ENCODE measurements at regions not wholly inside any gene's neighbourhood (a gene's known extent, or its start where the extent isn't known, plus 50 kb on each side); places are given as distances from the start of the nearest gene placed in this dataset.

GRCh38 chr4:171759274-171759673 is 53.9 kb upstream of the GALNTL6 start:
- DNase-seq (ENCODE audit: low spot score) = no peak
- intact Hi-C loops (cut with DNase I) = no loop called here

GRCh38 chr4:171751538-171751937 is 61.7 kb upstream of the GALNTL6 start:
- intact Hi-C loops (cut with DNase I) = no loop called here
- no peak for DNase-seq (ENCODE audit: low spot score)

- intact Hi-C loops (cut with DNase I) = no loop called here
- no peak for DNase-seq (ENCODE audit: low spot score)
Measured at GRCh38 chr4:171746418-171746817, 66.8 kb upstream of the GALNTL6 start.

- intact Hi-C loops (cut with DNase I) = no loop called here
- DNase-seq (ENCODE audit: low spot score) = no peak
Measured at GRCh38 chr4:171742436-171742835, 70.8 kb upstream of the GALNTL6 start.

- DNase-seq (ENCODE audit: low spot score) = no peak
- intact Hi-C loops (cut with DNase I) = no loop called here
Measured at GRCh38 chr4:171727185-171727584, 86.0 kb upstream of the GALNTL6 start.

GRCh38 chr4:171721937-171722336 is 91.3 kb upstream of the GALNTL6 start:
- DNase-seq (ENCODE audit: low spot score) = no peak
- intact Hi-C loops (cut with DNase I) = no loop called here

- intact Hi-C loops (cut with DNase I) = no loop called here
- no peak for DNase-seq (ENCODE audit: low spot score)
Measured at GRCh38 chr4:171719691-171720090, 93.5 kb upstream of the GALNTL6 start.

GRCh38 chr4:171718665-171719064 is 94.5 kb upstream of the GALNTL6 start:
- no peak for DNase-seq (ENCODE audit: low spot score)
- intact Hi-C loops (cut with DNase I) = loop anchor here in 1 of 2 donors (1.0 kb wide), 1 partner anchor 23 kb away; no protein-coding TSS in a partner anchor

- no peak for DNase-seq (ENCODE audit: low spot score)
- intact Hi-C loops (cut with DNase I) = loop anchor here in 1 of 2 donors (1.0 kb wide), 1 partner anchor 23 kb away; no protein-coding TSS in a partner anchor
Measured at GRCh38 chr4:171718069-171718468, 95.1 kb upstream of the GALNTL6 start.

GRCh38 chr4:171717231-171717741 is 95.9 kb upstream of the GALNTL6 start:
- intact Hi-C loops (cut with DNase I) = no loop called here
- no peak for DNase-seq (ENCODE audit: low spot score)

GRCh38 chr4:171715973-171716372 is 97.2 kb upstream of the GALNTL6 start:
- no peak for DNase-seq (ENCODE audit: low spot score)
- intact Hi-C loops (cut with DNase I) = no loop called here

- intact Hi-C loops (cut with DNase I) = no loop called here
- DNase-seq (ENCODE audit: low spot score) = peak; percentile 58
Measured at GRCh38 chr4:171714791-171715454, 98.3 kb upstream of the GALNTL6 start.

- intact Hi-C loops (cut with DNase I) = no loop called here
Measured at GRCh38 chr4:171710743-171711142, 102.5 kb upstream of the GALNTL6 start.

GRCh38 chr4:171676555-171677215 is 136.5 kb upstream of the GALNTL6 start:
- DNase-seq (ENCODE audit: low spot score) = no peak
- intact Hi-C loops (cut with DNase I) = no loop called here

More at GRCh38 chr4:171710743-171711142, 102.5 kb upstream of the GALNTL6 start:
- no peak for DNase-seq (ENCODE audit: low spot score)

- intact Hi-C loops (cut with DNase I) = no loop called here
- no peak for DNase-seq (ENCODE audit: low spot score)
Measured at GRCh38 chr4:171674781-171675180, 138.4 kb upstream of the GALNTL6 start.

GRCh38 chr4:171668403-171668802 is 144.8 kb upstream of the GALNTL6 start:
- intact Hi-C loops (cut with DNase I) = no loop called here
- DNase-seq (ENCODE audit: low spot score) = no peak

- DNase-seq (ENCODE audit: low spot score) = no peak
- intact Hi-C loops (cut with DNase I) = no loop called here
Measured at GRCh38 chr4:171667906-171668305, 145.3 kb upstream of the GALNTL6 start.

- intact Hi-C loops (cut with DNase I) = no loop called here
- DNase-seq (ENCODE audit: low spot score) = no peak
Measured at GRCh38 chr4:171651071-171651470, 162.1 kb upstream of the GALNTL6 start.

GRCh38 chr4:171650543-171650942 is 162.7 kb upstream of the GALNTL6 start:
- intact Hi-C loops (cut with DNase I) = no loop called here
- DNase-seq (ENCODE audit: low spot score) = no peak

- intact Hi-C loops (cut with DNase I) = no loop called here
- DNase-seq (ENCODE audit: low spot score) = no peak
Measured at GRCh38 chr4:171648926-171649325, 164.3 kb upstream of the GALNTL6 start.

GRCh38 chr4:171646984-171647383 is 166.2 kb upstream of the GALNTL6 start:
- DNase-seq (ENCODE audit: low spot score) = no peak
- intact Hi-C loops (cut with DNase I) = no loop called here

Measured in posterior vena cava (tissue), 2 donors.